Cardiac muscle cell (in vitro differentiated cells and primary cell): ENCODE measurements at regions not wholly inside any gene's neighbourhood (a gene's known extent, or its start where the extent isn't known, plus 50 kb on each side); places are given as distances from the start of the nearest gene placed in this dataset.

Experiments used
- DNase-seq, 2 donors: peaks; one replicate each; pipeline versions ENCODE4 v3.0.0 to v3.0.0-alpha.2; 2010 to 2017; ENCODE audit warnings: low read depth in 1 of 2, low spot score in 1 of 2
- H3K27ac ChIP-seq: fragments of 200-600 bp; sonication (generic); 2 replicates; pipeline ENCODE4 v1.5.1; 2016
- H3K27me3 ChIP-seq: fragments of 200-600 bp; sonication (generic); 2 replicates; pipeline ENCODE4 v1.6.0; 2016; ENCODE audit warnings: control low read depth
- H3K36me3 ChIP-seq: fragments of 200-600 bp; sonication (generic); 2 replicates; pipeline ENCODE4 v1.5.1; 2016; ENCODE audit warnings: control low read depth
- H3K4me1 ChIP-seq: fragments of 200-600 bp; sonication (generic); 2 replicates; pipeline ENCODE4 v1.8.1; 2017; ENCODE audit warnings: low read depth, mild to moderate bottlenecking, mixed run types
- H3K4me3 ChIP-seq: fragments of 200-600 bp; sonication (generic); 2 replicates; pipeline ENCODE4 v1.5.1; 2016; ENCODE audit warnings: mild to moderate bottlenecking
- H3K9me3 ChIP-seq: fragments of 200-600 bp; sonication (generic); 2 replicates; pipeline ENCODE4 v1.5.1; 2017; ENCODE audit warnings: low read depth, mild to moderate bottlenecking, control low read depth
- CTCF ChIP-seq: IDR thresholded peaks from 2 replicates; pipeline ENCODE4 v1.5.1; 2012; ENCODE audit warnings: low read depth, mild to moderate bottlenecking, low read length

DNA sequence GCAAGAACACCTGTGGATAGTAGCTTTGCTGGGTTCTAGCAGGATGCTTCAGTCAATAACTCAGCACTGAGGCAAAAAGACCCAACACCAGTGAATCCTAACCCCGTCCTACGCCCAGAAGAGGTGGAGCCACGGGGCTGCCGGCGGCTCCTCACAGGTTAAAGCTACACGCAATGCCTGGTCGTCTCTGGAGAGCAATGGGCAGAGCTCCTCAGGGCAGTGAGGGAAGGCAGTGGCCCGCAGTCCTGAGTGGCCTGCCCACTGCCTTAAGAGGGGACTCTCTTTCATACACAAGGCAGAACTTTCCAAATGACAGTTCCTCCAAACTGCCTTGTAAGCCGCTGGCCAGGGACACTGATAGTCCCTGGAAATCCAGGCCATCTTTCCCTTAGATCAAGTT lies 244.2 kb upstream of the IRX2 start:
- DNase-seq = no peak
- TF ChIP-seq CTCF = no peak
- Histone ChIP-seq H3K36me3 (no peaks in the 10 kb centered on the region), H3K4me3 (no peak overlapping the region), H3K27ac (no peak overlapping the region), H3K27me3 (no peaks in the 10 kb centered on the region), H3K9me3 (no peaks in the 10 kb centered on the region), H3K4me1 (peaks cover 19% of the 10 kb centered on the region)

GRCh38 chr5:2995035-2995434 lies 243.6 kb upstream of the IRX2 start:
- TF ChIP-seq CTCF = no peak
- Histone ChIP-seq H3K4me1 (peaks cover 19% of the 10 kb centered on the region), H3K36me3 (no peaks in the 10 kb centered on the region), H3K9me3 (no peaks in the 10 kb centered on the region), H3K27me3 (no peaks in the 10 kb centered on the region), H3K4me3 (no peak overlapping the region), H3K27ac (no peak overlapping the region)
- no peak for DNase-seq

GRCh38 chr5:2993771-2994170 lies 242.3 kb upstream of the IRX2 start:
- no peaks in the 10 kb centered on the region for H3K27me3 ChIP-seq
- H3K4me3 ChIP-seq = no peak overlapping the region
- no peak overlapping the region for H3K27ac ChIP-seq
- no peak for DNase-seq
- no peaks in the 10 kb centered on the region for H3K9me3 ChIP-seq
- H3K36me3 ChIP-seq = no peaks in the 10 kb centered on the region
- peaks cover 19% of the 10 kb centered on the region for H3K4me1 ChIP-seq
- TF ChIP-seq CTCF = no peak

GRCh38 chr5:2993301-2993700 lies 241.8 kb upstream of the IRX2 start:
- H3K4me3 ChIP-seq = no peak overlapping the region
- H3K36me3 ChIP-seq = no peaks in the 10 kb centered on the region
- peaks cover 19% of the 10 kb centered on the region for H3K4me1 ChIP-seq
- no peak for TF ChIP-seq CTCF
- no peak for DNase-seq
- H3K27me3 ChIP-seq = no peaks in the 10 kb centered on the region
- H3K9me3 ChIP-seq = no peaks in the 10 kb centered on the region
- H3K27ac ChIP-seq = no peak overlapping the region

DNA sequence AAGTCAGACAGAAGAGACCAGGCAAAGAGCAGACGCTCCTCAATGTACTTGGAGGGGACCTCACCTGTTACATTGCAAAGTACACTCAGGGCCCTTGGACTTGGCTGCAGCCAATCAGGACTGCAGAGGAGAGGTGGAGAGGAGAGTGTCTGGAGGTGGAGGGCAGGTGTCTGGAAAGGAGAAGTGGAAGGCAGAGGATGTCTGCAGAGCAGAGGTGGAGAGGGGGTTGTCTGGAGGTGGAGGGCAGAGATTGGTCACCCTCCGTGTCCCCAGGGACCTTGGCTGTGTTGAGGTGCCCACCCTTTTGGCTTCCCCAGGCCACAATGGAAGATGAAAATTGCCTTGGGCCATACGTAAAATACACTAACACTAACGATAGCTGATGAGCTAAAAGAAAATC lies 241.3 kb upstream of the IRX2 start:
- H3K4me3 ChIP-seq = no peak overlapping the region
- H3K27me3 ChIP-seq = no peaks in the 10 kb centered on the region
- H3K36me3 ChIP-seq = no peaks in the 10 kb centered on the region
- H3K27ac ChIP-seq = no peak overlapping the region
- no peaks in the 10 kb centered on the region for H3K9me3 ChIP-seq
- H3K4me1 ChIP-seq = peaks cover 14% of the 10 kb centered on the region
- TF ChIP-seq CTCF = no peak
- no peak for DNase-seq

GRCh38 chr5:2991884-2992283 lies 240.4 kb upstream of the IRX2 start:
- Histone ChIP-seq H3K36me3 (no peaks in the 10 kb centered on the region), H3K27ac (no peak overlapping the region), H3K9me3 (no peaks in the 10 kb centered on the region), H3K4me3 (no peak overlapping the region), H3K27me3 (no peaks in the 10 kb centered on the region), H3K4me1 (peaks cover 5% of the 10 kb centered on the region)
- DNase-seq = peak in 1 of 2 donors; percentile 14
- TF ChIP-seq CTCF = no peak
